GM12878 (cell line): ENCODE measurements at regions not wholly inside any gene's neighbourhood (a gene's known extent, or its start where the extent isn't known, plus 50 kb on each side); places are given as distances from the start of the nearest gene placed in this dataset.

Experiments
- ATAC-seq: fragments of 200-7000 bp; cut with Tn5 transposase; 3 replicates; pipeline ENCODE4 v1.9.1; 2020; ENCODE audit warnings: mild to moderate bottlenecking, moderate library complexity
- BruUV-seq: library from RNA; stranded (reverse); fragments of 400-500 nt; replicated peaks from 2 replicates; lab custom pipeline; 2021; lab: Mats Ljungman, UMichigan
- CTCF ChIA-PET: fragments of 300-600 bp; sonication (Branson Sonifier 250); formaldehyde crosslinking; extraction: SDS; loops from one replicate; lab custom pipeline; 2021; ENCODE audit warnings: inconsistent platforms; lab: Yijun Ruan, JAX
- POLR2A ChIA-PET: fragments of 350-600 bp; formaldehyde crosslinking; extraction: SDS; loops from one replicate; lab custom pipeline; 2021; ENCODE audit warnings: inconsistent platforms; lab: Charles Lee
- RAD21 ChIA-PET: fragments of 300-600 bp; sonication (Branson Sonifier 250); formaldehyde crosslinking; loops from one replicate; lab custom pipeline; 2023; ENCODE audit warnings: antibody characterized with exemption; ENCODE audit not compliant: unreplicated experiment; lab: Charles Lee
- SMC1A ChIA-PET: fragments of 300-600 bp; sonication (Branson Sonifier 250); formaldehyde crosslinking; loops from one replicate; lab custom pipeline; 2023; ENCODE audit not compliant: unreplicated experiment, uncharacterized antibody; lab: Charles Lee
- DNase-seq: peaks from one replicate; pipeline ENCODE4 v3.0.0-alpha.2; 2011; ENCODE audit warnings: low read depth, low spot score
- FAIRE-seq: peaks from 3 replicates; lab custom pipeline; 2011; peaks lifted over from hg19 to GRCh38; lab: Jason Lieb, UNC
- H2AFZ ChIP-seq: 2 replicates; pipeline ENCODE4 v1.6.0; 2011; ENCODE audit warnings: low read depth, low read length, control low read depth; ENCODE audit not compliant: control insufficient read depth
- H3K27ac ChIP-seq: 2 replicates; pipeline ENCODE4 v1.5.1; 2011; ENCODE audit warnings: control low read depth; ENCODE audit not compliant: control insufficient read depth, insufficient read depth
- H3K27me3 ChIP-seq, 2 experiments: replicated peaks in 1 of 2; 2 replicates each; pipeline versions ENCODE4 v1.6.0 to v1.6.1; 2011; ENCODE audit warnings: low read length in 1 of 2; ENCODE audit not compliant: control insufficient read depth in 2 of 2, insufficient read depth in 2 of 2
- H3K36me3 ChIP-seq, 2 experiments: 2 replicates each; pipeline ENCODE4 v1.5.1; 2011; ENCODE audit warnings: low read length in 1 of 2; ENCODE audit not compliant: control insufficient read depth in 2 of 2, insufficient read depth in 2 of 2
- H3K4me1 ChIP-seq: 2 replicates; pipeline ENCODE4 v1.6.1; 2011; ENCODE audit warnings: mild to moderate bottlenecking, low read length, moderate library complexity, mixed read lengths; ENCODE audit not compliant: control insufficient read depth, insufficient read depth
- H3K4me2 ChIP-seq: 2 replicates; pipeline ENCODE4 v1.6.0; 2011; ENCODE audit warnings: control low read depth; ENCODE audit not compliant: control insufficient read depth, insufficient read depth
- H3K4me3 ChIP-seq: fragments of 200-600 bp; sonication (generic); 2 replicates; pipeline ENCODE4 v1.5.1; 2016
- H3K79me2 ChIP-seq: 2 replicates; pipeline ENCODE4 v1.6.0; 2011; ENCODE audit warnings: low read length; ENCODE audit not compliant: control insufficient read depth, insufficient read depth
- H3K9ac ChIP-seq: 2 replicates; pipeline ENCODE4 v1.8.0; 2011; ENCODE audit warnings: low read length, control low read depth, mixed read lengths; ENCODE audit not compliant: control insufficient read depth, insufficient read depth
- H3K9me3 ChIP-seq: replicated peaks from 3 replicates; pipeline ENCODE4 v1.5.1; 2011; ENCODE audit warnings: mild to moderate bottlenecking, low read length; ENCODE audit not compliant: control insufficient read depth, insufficient read depth
- H4K20me1 ChIP-seq: 2 replicates; pipeline ENCODE4 v1.6.0; 2011; ENCODE audit not compliant: control insufficient read depth, insufficient read depth
- POU2F2 ChIP-seq: IDR thresholded peaks from 3 replicates; pipeline ENCODE4 v1.6.1; 2011; ENCODE audit warnings: low read depth, mild to moderate bottlenecking, low read length, borderline replicate concordance
- RBBP5 ChIP-seq: fragments of 200-600 bp; sonication (generic); conservative IDR thresholded peaks from 2 replicates; pipeline ENCODE4 v1.6.1; 2016
- STAT1 ChIP-seq: fragments of 450-650 bp; conservative IDR thresholded peaks from 2 replicates; pipeline ENCODE4 v1.6.1; 2014; ENCODE audit warnings: antibody characterized with exemption, mild to moderate bottlenecking
- USF2 ChIP-seq: IDR thresholded peaks from 2 replicates; pipeline ENCODE4 v1.6.1; 2011; ENCODE audit warnings: low read depth, low read length, improper control_type of control experiment, borderline replicate concordance
- WGBS: methylation state at CpG from one replicate; pipeline ENCODE4 v1.1.6; 2016; ENCODE audit warnings: low lambda C conversion rate; ENCODE audit not compliant: insufficient replicate concordance, insufficient coverage; ENCODE audit errors: missing lambda C conversion rate; 5-methylcytosine and 5-hydroxymethylcytosine counted together
- in situ Hi-C: fragments of 300-500 bp; cut with MboI; formaldehyde crosslinking; loops from 9 replicates; pipeline ENCODE4 v1.14.3; 2018; ENCODE audit warnings: mixed read lengths
- intact Hi-C: fragments of 100-400 bp; cut with micrococcal nuclease; formaldehyde crosslinking; loops from one replicate; pipeline ENCODE4 v1.14.2; 2022; ENCODE audit not compliant: unreplicated experiment
- TF ChIP-seq, protein P1 (sequence below): IDR thresholded peaks from 2 replicates; pipeline ENCODE4 v1.6.1; 2012; ENCODE audit warnings: low read length, inconsistent platforms

GRCh38 chr12:46892034-46892705, 66.4 kb upstream of the SLC38A4 start (continued):
- TF ChIP-seq STAT1 = no peak
- TF ChIP-seq, protein P1, sequence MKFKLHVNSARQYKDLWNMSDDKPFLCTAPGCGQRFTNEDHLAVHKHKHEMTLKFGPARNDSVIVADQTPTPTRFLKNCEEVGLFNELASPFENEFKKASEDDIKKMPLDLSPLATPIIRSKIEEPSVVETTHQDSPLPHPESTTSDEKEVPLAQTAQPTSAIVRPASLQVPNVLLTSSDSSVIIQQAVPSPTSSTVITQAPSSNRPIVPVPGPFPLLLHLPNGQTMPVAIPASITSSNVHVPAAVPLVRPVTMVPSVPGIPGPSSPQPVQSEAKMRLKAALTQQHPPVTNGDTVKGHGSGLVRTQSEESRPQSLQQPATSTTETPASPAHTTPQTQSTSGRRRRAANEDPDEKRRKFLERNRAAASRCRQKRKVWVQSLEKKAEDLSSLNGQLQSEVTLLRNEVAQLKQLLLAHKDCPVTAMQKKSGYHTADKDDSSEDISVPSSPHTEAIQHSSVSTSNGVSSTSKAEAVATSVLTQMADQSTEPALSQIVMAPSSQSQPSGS = no peak

DNA sequence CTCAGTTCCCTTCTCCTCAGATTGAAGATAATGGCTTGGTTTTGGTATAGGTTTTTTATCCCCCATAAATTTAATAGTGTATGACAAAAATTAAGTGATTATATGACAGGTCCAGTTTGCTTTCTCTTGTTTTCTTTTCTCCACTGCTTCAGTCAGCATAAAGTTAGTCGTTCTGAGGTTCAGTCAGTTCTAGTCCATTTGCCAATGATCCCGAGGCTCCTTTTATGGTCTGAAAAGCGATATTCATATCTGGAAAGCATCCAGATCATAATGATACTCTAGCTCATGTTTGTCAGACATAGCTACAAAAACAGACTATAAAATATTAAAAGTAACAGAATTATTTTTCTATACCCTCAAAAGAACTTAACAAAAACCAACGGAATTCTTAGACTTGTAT, 67.1 kb upstream of the SLC38A4 start:
- POLR2A ChIA-PET = no interaction called here
- Histone ChIP-seq H4K20me1 (no peaks in the 10 kb centered on the region), H3K27ac (no peak overlapping the region), H3K27me3 (no peaks in the 10 kb centered on the region), H3K79me2 (no peaks in the 10 kb centered on the region), H3K4me3 (no peak overlapping the region), H3K9me3 (no peaks in the 10 kb centered on the region), H3K4me1 (no peaks in the 10 kb centered on the region), H3K9ac (no peak overlapping the region), H3K36me3 (no peaks in the 10 kb centered on the region), H2AFZ (no peak overlapping the region), H3K4me2 (no peak overlapping the region)
- intact Hi-C loops = no loop called here
- SMC1A ChIA-PET = no interaction called here
- 7% methylated on average over 4 of the region's 4 CpGs for WGBS
- ATAC-seq = no peak
- DNase-seq = no peak
- RAD21 ChIA-PET = no interaction called here
- FAIRE-seq = no peak
- no peak for TF ChIP-seq POU2F2
- no peak for TF ChIP-seq USF2
- no peak for TF ChIP-seq RBBP5
- CTCF ChIA-PET = interaction anchor here (1.1 kb wide), 1 partner anchor 91 kb away, joined by 3 read pairs; no protein-coding TSS in a partner anchor
- in situ Hi-C loops = no loop called here
- no TSS peak for BruUV-seq
